Occipital lobe (tissue), 1 donor: ENCODE measurements at regions not wholly inside any gene's neighbourhood (a gene's known extent, or its start where the extent isn't known, plus 50 kb on each side); places are given as distances from the start of the nearest gene placed in this dataset.
"Not testable (repeated sequence)": the region's sequence is repeated elsewhere in the genome, so short reads cannot be mapped to it uniquely, and the experiment has no call there.

Source experiments
- DNase-seq: peaks from one replicate; lab custom pipeline; 2025; lab: John Stamatoyannopoulos, UW

DNA sequence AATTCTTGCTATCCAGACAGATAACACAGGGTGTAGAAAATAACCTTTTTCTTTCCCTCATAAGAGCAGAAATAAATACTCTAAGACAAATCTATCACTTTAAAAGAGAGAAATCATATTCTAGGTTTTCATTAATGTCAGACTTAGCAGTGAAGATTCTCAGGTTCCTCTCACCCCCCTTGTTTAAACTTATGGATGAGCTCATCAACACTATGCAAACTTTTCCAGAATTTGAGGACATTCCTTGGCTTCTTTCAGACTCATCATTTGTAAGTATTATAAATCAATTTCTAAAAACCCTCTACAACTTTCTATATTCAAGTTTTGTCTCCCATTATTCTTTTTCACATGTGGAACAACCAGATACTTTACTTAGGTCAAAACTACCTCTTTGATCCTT is 374.9 kb upstream of the TRPC7 start:
- no peak for DNase-seq

GRCh38 chr5:136739271-136739670 is 373.9 kb upstream of the TRPC7 start:
- not testable (repeated sequence) for DNase-seq

DNA sequence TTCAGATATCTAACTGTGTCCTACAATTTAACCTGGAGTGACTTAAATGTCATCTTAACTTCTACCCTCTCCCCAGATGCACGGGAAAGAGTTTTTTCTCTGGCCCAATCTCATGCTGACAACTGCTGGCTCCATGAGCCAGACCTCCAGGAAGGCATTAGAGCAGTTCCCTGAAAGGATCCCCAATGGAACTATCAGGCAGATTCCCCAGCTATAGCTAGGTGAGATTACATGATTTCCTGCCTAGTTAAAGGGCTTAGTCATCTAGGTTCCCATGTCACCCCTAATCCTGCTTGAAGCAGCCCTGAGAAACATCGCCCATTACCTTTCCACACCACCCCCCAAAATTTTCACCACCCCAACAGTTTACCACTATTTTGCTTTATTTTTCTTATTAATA is 373.5 kb upstream of the TRPC7 start:
- no peak for DNase-seq

- no peak for DNase-seq
Measured at GRCh38 chr5:136736021-136736420, 370.7 kb upstream of the TRPC7 start.

- DNase-seq: not testable (repeated sequence)
Measured at GRCh38 chr5:136735611-136736010, 370.3 kb upstream of the TRPC7 start.

- DNase-seq: no peak
Measured at GRCh38 chr5:136734628-136735027, 369.3 kb upstream of the TRPC7 start.

DNA sequence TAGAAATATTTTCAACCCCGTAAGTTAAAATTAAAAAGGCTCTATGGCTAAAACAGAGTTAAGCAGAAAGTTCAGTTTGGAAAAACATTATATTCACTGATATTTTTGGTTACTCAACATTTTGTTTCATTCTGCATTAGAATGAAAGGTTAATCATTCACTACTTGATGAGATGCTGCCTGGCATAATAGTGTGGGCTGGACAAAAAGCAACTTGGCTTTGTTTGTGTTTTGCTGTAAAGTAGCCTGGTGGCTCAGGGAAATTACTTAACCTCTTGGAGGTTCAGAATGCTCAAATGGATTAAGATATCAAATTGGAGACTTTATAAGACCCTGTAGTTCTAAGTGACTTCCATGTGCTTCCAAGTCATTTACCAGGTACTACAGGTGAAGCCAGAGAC is 367.4 kb upstream of the TRPC7 start:
- no peak for DNase-seq

- no peak for DNase-seq
Measured at GRCh38 chr5:136731241-136731900, 366.0 kb upstream of the TRPC7 start.

- no peak for DNase-seq
Measured at GRCh38 chr5:136730426-136730825, 365.1 kb upstream of the TRPC7 start.

DNA sequence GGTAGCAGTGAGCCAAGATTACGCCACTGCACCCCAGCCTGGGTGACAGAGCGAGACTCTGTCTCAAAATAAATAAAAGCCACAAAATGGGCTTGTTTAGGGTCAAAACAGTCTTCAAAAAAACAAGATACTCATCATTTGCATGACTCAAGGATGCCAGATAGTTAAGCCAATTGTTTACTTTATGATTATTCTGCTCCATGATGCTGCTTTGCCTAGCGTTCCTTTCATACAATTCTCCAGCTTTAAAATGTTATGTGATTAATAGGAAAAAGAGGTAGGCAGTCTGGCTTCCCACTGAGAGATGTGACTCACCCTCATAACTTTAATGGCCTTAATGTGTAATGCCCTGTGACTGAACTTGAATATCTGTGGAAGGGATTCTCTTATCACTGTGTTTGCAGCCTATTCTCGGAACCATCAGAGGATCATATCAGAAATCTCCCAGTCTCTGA is 364.6 kb upstream of the TRPC7 start:
- DNase-seq: no peak

GRCh38 chr5:136726506-136726905 is 361.2 kb upstream of the TRPC7 start:
- no peak for DNase-seq

DNA sequence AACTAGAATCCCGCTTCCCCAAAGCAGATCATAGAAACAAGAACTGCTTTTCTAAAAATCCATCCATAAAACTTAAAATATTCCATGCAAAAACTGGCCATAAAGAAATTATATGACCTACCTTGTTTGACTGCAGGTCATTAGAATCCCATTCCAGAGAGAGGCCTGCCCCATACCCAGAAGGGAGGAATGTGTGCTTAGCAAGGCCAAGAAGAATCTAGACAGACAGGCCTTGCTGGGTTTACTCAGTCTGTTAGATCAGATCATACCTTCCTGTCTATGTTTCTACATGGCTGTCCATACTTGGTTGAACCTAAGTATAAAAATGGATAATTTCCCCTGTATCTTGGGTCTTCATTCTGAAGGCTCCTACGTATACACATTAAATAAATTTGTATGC is 358.8 kb upstream of the TRPC7 start:
- DNase-seq: no peak

DNA sequence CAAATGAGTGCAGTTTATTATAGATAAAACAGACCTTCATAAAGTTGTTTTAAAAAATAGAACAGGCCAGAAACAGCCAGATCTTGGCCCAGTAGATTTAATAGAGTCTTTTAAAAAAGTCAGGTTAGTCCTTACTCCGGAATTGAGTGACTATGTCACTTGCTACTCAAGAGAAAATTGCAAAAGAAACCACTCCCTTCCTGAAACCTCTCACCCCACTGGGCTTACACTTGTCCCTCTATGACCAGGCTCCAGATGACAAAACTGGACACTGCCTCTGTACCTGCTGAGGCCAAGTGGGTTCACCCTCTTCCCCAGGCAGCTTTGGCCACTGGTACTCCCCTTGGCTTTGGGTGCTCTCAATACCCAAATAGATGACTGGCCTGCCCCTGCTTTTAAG is 357.2 kb upstream of the TRPC7 start:
- no peak for DNase-seq

DNA sequence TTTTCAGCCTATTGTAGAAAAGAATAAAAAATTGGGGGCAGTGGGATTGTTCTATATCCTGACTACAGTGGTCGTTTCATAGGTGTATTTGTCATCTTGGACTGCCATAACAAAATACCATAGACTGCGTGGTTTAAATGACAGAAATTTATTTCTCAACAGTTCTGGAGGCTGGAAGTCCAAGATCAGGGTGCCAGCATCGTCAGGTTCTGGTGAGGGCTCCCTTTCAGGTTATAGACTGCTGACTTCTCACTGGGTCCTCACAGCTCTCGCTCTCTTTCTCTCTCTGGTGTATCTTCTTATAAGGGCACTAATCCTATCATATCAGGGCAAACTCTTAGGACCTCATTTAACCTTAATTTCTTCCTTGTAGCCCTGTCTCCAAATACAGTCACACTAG is 356.7 kb upstream of the TRPC7 start:
- no peak for DNase-seq

DNA sequence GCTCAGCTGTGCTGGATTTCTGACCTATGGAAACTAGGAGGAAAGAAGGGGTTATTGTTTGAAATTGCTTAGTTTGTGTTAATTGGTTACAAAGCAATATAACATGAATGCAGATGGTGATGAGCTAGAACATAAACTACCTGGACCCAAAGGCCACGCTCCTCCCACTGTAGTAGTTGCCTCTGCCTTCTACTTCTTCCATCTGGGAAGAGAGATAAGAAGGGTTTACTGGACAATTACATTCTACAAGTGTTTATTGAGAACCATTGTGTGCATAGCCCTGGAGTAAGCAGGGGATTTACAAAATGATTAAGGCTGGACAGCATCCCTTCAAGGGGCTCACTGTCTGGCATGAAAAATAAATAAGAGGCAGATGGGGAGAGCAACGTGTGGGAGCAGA is 355.3 kb upstream of the TRPC7 start:
- DNase-seq: no peak

GRCh38 chr5:136717917-136718316 is 352.6 kb upstream of the TRPC7 start:
- DNase-seq: no peak

DNA sequence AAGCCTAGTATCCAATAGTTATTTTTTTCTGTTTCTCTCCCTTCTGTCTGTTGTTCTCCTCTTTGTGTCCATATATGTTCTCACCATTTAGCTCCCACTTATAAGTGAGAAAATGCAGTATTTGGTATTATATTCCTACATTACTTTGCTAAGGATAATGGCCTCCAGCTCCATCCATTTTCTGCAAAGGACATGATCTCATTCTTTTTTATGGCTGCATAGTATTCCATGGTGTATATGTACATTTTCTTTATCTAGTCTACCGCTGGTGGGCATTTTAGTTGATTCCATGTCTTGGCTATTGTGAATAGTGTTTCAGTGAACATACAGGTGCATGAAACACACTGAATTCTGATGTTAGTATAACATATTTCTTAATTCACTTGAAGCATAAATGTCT is 348.9 kb upstream of the TRPC7 start:
- DNase-seq: no peak

DNA sequence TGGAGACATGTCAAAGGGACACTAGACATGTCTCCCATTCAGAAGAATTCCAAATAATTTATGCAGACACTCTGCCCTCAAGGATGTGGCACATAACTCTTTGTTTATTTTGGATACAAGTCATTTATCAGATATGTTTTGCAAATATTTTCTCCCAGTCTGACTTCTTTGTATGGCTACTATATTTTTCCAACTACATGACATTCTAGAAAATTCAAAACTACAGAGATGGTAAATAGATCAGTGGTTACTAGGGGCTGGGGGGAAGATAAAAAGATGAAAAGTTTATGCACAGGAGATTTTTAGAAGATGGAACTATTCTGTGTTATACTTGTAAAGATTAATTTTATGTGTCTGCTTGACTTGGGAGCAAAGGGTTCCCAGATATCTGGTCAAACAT is 347.3 kb upstream of the TRPC7 start:
- no peak for DNase-seq

GRCh38 chr5:136710834-136711233 is 345.5 kb upstream of the TRPC7 start:
- no peak for DNase-seq

DNA sequence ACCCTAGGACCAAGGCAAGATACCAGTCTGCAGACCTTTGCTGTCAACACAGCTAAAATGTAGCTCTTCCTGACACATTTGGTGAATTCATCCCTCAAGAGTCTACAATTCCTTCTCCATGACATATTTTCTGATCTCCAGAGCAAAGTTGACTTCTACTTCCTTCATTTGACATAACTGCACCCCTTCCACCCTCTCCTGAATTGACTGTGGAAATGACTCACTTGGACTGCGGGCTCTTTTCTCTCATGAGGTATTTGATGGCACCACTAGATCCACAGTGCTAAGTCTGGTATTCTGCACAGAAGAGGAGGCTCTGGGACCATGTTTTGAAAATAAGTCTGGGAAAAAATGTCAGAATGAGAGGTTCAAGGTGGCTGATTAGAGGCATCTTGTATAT is 338.4 kb upstream of the TRPC7 start:
- no peak for DNase-seq

DNA sequence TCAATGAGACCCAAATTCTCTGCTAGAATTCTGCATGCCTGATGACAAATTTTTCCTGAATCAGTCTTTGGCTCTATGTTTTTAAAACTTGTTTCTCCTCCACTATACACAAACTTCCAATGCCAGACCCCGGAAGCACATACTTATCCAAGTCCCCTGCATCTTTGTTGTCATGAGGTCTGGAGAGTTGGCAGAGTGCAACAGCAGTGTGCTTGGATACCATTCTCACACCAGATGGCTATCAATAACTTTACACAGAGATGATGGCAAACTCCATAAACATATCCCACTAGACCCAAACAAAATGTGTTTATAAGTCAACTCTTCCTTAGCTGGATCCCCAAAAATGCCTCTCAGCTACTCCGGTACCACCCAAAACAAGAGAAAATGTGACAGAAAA is 337.7 kb upstream of the TRPC7 start:
- no peak for DNase-seq

DNA sequence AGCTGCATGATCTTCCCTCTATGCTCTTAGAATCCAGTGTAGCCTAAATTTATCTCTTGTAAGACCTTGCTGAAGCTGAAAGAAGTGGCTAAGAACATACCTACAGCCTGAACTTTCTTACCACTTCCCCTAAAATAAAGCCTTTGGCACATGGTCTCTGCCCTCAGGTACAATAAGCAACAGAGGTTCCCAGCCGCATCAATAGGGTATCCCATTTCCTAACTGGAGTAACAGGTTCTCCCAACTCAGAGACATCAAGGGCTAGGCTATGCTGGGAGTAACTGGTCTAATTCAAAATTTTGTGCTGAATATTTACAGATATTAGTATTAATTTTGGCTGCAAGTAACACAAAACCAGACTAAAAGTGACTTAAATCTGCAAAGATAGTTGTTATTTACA is 335.8 kb upstream of the TRPC7 start:
- DNase-seq: no peak

DNA sequence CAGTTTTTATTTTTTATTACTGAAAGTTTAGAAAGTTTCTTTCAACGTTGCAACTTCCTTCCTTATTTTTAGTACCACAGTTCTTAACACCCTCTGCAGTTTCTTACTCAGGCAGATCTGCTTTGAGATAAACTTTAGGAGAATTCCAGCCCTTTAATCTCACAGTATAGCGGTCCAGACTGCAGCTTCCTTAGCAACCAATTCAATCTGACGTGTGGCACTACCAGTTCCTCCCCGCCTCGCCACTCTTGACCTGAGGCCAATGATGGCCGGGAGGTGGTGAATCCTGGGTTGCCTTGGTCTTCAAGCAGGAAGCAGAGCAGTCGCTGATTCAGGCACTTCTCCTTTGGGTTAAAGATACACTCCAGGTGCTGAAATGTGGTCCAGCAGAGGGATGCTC is 334.3 kb upstream of the TRPC7 start:
- DNase-seq: no peak

DNA sequence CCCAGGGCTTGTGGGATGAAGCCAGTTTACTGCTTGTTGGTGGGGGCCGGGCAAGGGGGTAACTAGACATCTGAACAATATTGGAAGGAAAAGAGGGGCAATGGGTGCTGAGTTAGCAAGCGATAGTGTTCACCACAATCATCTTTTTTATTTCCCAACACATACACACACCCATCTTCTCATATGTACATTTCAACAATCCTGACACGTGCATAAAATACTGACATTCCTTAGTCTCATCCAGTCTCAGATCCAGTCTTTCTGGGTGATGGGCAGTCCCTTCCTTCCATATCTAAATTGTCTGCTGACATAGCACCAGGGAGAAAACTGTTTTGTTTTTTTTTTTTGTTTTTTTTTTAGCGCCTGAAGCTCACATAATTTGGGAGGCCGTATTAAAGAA is 333.6 kb upstream of the TRPC7 start:
- no peak for DNase-seq
